ENCODE measurements at regions not wholly inside any gene's neighbourhood (a gene's known extent, or its start where the extent isn't known, plus 50 kb on each side); places are given as distances from the start of the nearest gene placed in this dataset.

DNA sequence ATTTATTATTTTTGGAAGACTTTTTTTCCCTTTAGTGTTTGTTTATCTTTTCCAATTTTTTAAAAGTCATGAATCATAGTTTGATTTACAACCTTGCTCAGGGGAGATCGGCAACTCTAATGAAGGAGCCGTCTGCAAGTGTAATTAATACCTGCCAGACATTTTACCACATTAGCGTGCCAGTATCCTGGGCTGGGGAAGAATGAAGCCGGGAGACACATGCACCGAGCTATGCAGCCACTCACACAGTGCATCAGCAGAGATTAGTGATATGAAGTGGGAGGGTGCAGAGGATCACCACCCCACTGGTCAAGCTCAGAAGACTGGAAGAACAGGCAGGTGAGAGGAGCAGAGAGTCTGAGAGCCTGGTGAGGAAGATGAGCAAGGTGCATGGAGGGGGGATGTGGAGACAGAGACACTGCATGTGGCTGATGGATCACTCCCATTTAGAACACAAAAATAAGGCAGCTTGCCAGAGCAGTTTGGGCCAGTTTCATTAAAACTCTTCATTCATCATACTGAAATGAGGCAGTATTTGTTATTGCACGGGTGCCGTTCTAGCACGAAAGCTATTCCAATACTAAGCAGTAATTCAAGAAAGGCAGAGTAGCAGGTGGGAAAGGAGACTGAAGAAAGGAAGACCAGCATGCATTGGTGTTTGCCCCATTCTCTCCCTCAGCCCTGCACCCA lies 821.6 kb downstream of the TUSC7 start:
- Histone ChIP-seq H3K27me3 (ENCODE audit: control insufficient read depth in 1 of 2, insufficient read depth in 2 of 2, low read length in 2 of 2) (no peaks in the 10 kb centered on the region), H3K9me3 (ENCODE audit: control insufficient read depth in 2 of 2, insufficient read depth in 1 of 2, low read depth in 1 of 2, low read length in 1 of 2) (no peaks in the 10 kb centered on the region), H3K27ac (ENCODE audit: low read depth in 2 of 2, low read length in 1 of 2) (no peak overlapping the region), H3K4me3 (ENCODE audit: low read depth in 1 of 2, low read length in 2 of 2) (no peak overlapping the region), H3K36me3 (ENCODE audit: control insufficient read depth in 2 of 2, insufficient read depth in 2 of 2, low read length in 1 of 2) (no peaks in the 10 kb centered on the region), H3K4me1 (ENCODE audit: control insufficient read depth in 2 of 2, insufficient read depth in 2 of 2, low read length in 1 of 2) (no peaks in the 10 kb centered on the region)
- WGBS, 2 donors = 30 to 39% methylated on average over 8 of the region's 8 CpGs

DNA sequence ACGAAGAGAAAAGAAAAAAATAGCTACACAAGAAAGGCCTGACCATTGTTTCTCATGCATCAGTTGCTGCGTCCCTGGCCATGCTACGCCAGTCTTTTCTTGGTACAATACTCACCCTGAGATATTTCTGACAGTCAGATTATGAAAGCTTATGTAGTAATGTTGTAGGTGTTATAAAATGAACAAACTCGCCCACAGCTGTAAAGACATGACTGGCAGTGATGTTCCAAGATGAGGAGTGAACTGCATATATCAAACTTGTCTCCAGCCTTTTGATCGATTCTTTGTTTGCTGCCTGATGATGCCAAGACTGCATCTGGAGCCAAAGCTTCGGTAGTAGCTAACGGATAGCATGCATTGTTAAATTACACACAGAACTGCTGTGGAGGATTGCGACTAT lies 822.7 kb downstream of the TUSC7 start:
- no peaks in the 10 kb centered on the region for H3K4me1 ChIP-seq (ENCODE audit: control insufficient read depth in 2 of 2, insufficient read depth in 2 of 2, low read length in 1 of 2)
- H3K4me3 ChIP-seq (ENCODE audit: low read depth in 1 of 2, low read length in 2 of 2) = no peak overlapping the region
- WGBS, 2 donors = 63 to 77% methylated on average over 8 of the region's 8 CpGs
- no peak overlapping the region for H3K27ac ChIP-seq (ENCODE audit: low read depth in 2 of 2, low read length in 1 of 2)
- no peaks in the 10 kb centered on the region for H3K27me3 ChIP-seq (ENCODE audit: control insufficient read depth in 1 of 2, insufficient read depth in 2 of 2, low read length in 2 of 2)
- no peaks in the 10 kb centered on the region for H3K36me3 ChIP-seq (ENCODE audit: control insufficient read depth in 2 of 2, insufficient read depth in 2 of 2, low read length in 1 of 2)
- H3K9me3 ChIP-seq (ENCODE audit: control insufficient read depth in 2 of 2, insufficient read depth in 1 of 2, low read depth in 1 of 2, low read length in 1 of 2) = no peaks in the 10 kb centered on the region

GRCh38 chr3:117534138-117534537 lies 824.6 kb downstream of the TUSC7 start:
- H3K9me3 ChIP-seq (ENCODE audit: control insufficient read depth in 2 of 2, insufficient read depth in 1 of 2, low read depth in 1 of 2, low read length in 1 of 2) = no peaks in the 10 kb centered on the region
- H3K27ac ChIP-seq (ENCODE audit: low read depth in 2 of 2, low read length in 1 of 2) = no peak overlapping the region
- H3K36me3 ChIP-seq (ENCODE audit: control insufficient read depth in 2 of 2, insufficient read depth in 2 of 2, low read length in 1 of 2) = no peaks in the 10 kb centered on the region
- H3K4me1 ChIP-seq (ENCODE audit: control insufficient read depth in 2 of 2, insufficient read depth in 2 of 2, low read length in 1 of 2) = no peaks in the 10 kb centered on the region
- no peak overlapping the region for H3K4me3 ChIP-seq (ENCODE audit: low read depth in 1 of 2, low read length in 2 of 2)
- 86 to 87% methylated on average over 1 of the region's 1 CpG for WGBS, 2 donors
- no peaks in the 10 kb centered on the region for H3K27me3 ChIP-seq (ENCODE audit: control insufficient read depth in 1 of 2, insufficient read depth in 2 of 2, low read length in 2 of 2)

DNA sequence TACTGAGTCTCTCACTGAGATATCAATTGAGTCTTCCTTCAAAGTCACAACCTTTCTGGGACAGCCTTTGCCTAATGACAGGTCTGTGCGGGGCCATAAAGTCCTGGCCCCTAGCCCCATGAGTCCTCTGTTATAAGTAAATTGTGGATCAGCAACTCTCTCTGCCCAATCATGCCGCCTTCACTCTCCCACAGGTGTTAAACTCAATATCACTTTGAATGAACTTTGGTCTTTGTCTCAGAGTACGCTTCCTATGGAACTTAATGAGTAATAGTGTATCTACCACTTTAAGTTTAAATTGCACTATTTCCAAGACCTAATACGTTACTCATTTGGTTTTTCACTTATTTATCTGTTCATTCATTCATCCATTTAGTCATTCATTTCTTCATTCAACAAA lies 826.4 kb downstream of the TUSC7 start:
- no peaks in the 10 kb centered on the region for H3K9me3 ChIP-seq (ENCODE audit: control insufficient read depth in 2 of 2, insufficient read depth in 1 of 2, low read depth in 1 of 2, low read length in 1 of 2)
- H3K4me1 ChIP-seq (ENCODE audit: control insufficient read depth in 2 of 2, insufficient read depth in 2 of 2, low read length in 1 of 2) = no peaks in the 10 kb centered on the region
- H3K36me3 ChIP-seq (ENCODE audit: control insufficient read depth in 2 of 2, insufficient read depth in 2 of 2, low read length in 1 of 2) = no peaks in the 10 kb centered on the region
- no peaks in the 10 kb centered on the region for H3K27me3 ChIP-seq (ENCODE audit: control insufficient read depth in 1 of 2, insufficient read depth in 2 of 2, low read length in 2 of 2)
- no peak overlapping the region for H3K4me3 ChIP-seq (ENCODE audit: low read depth in 1 of 2, low read length in 2 of 2)
- 85 to 86% methylated on average over 4 of the region's 4 CpGs for WGBS, 2 donors
- no peak overlapping the region for H3K27ac ChIP-seq (ENCODE audit: low read depth in 2 of 2, low read length in 1 of 2)

- no peaks in the 10 kb centered on the region for H3K9me3 ChIP-seq (ENCODE audit: control insufficient read depth in 2 of 2, insufficient read depth in 1 of 2, low read depth in 1 of 2, low read length in 1 of 2)
- no peaks in the 10 kb centered on the region for H3K27me3 ChIP-seq (ENCODE audit: control insufficient read depth in 1 of 2, insufficient read depth in 2 of 2, low read length in 2 of 2)
- WGBS, 2 donors = 61 to 83% methylated on average over 1 of the region's 1 CpG
- no peaks in the 10 kb centered on the region for H3K4me1 ChIP-seq (ENCODE audit: control insufficient read depth in 2 of 2, insufficient read depth in 2 of 2, low read length in 1 of 2)
- H3K4me3 ChIP-seq (ENCODE audit: low read depth in 1 of 2, low read length in 2 of 2) = no peak overlapping the region
- no peaks in the 10 kb centered on the region for H3K36me3 ChIP-seq (ENCODE audit: control insufficient read depth in 2 of 2, insufficient read depth in 2 of 2, low read length in 1 of 2)
- H3K27ac ChIP-seq (ENCODE audit: low read depth in 2 of 2, low read length in 1 of 2) = no peak overlapping the region
Measured at GRCh38 chr3:117537949-117538348, 828.4 kb downstream of the TUSC7 start.

- H3K27me3 ChIP-seq (ENCODE audit: control insufficient read depth in 1 of 2, insufficient read depth in 2 of 2, low read length in 2 of 2) = no peaks in the 10 kb centered on the region
- no peak overlapping the region for H3K27ac ChIP-seq (ENCODE audit: low read depth in 2 of 2, low read length in 1 of 2)
- no peaks in the 10 kb centered on the region for H3K9me3 ChIP-seq (ENCODE audit: control insufficient read depth in 2 of 2, insufficient read depth in 1 of 2, low read depth in 1 of 2, low read length in 1 of 2)
- H3K4me3 ChIP-seq (ENCODE audit: low read depth in 1 of 2, low read length in 2 of 2) = no peak overlapping the region
- WGBS, 2 donors = 75 to 77% methylated on average over 1 of the region's 1 CpG
- no peaks in the 10 kb centered on the region for H3K4me1 ChIP-seq (ENCODE audit: control insufficient read depth in 2 of 2, insufficient read depth in 2 of 2, low read length in 1 of 2)
- no peaks in the 10 kb centered on the region for H3K36me3 ChIP-seq (ENCODE audit: control insufficient read depth in 2 of 2, insufficient read depth in 2 of 2, low read length in 1 of 2)
Measured at GRCh38 chr3:117539729-117540128, 830.1 kb downstream of the TUSC7 start.

- Histone ChIP-seq H3K36me3 (ENCODE audit: control insufficient read depth in 2 of 2, insufficient read depth in 2 of 2, low read length in 1 of 2) (no peaks in the 10 kb centered on the region), H3K27me3 (ENCODE audit: control insufficient read depth in 1 of 2, insufficient read depth in 2 of 2, low read length in 2 of 2) (no peaks in the 10 kb centered on the region), H3K4me3 (ENCODE audit: low read depth in 1 of 2, low read length in 2 of 2) (no peak overlapping the region), H3K9me3 (ENCODE audit: control insufficient read depth in 2 of 2, insufficient read depth in 1 of 2, low read depth in 1 of 2, low read length in 1 of 2) (no peaks in the 10 kb centered on the region), H3K4me1 (ENCODE audit: control insufficient read depth in 2 of 2, insufficient read depth in 2 of 2, low read length in 1 of 2) (no peaks in the 10 kb centered on the region), H3K27ac (ENCODE audit: low read depth in 2 of 2, low read length in 1 of 2) (no peak overlapping the region)
- WGBS, 2 donors = 86 to 92% methylated on average over 1 of the region's 1 CpG
Measured at GRCh38 chr3:117540597-117540996, 831.0 kb downstream of the TUSC7 start.

- no peaks in the 10 kb centered on the region for H3K27me3 ChIP-seq (ENCODE audit: control insufficient read depth in 1 of 2, insufficient read depth in 2 of 2, low read length in 2 of 2)
- H3K4me1 ChIP-seq (ENCODE audit: control insufficient read depth in 2 of 2, insufficient read depth in 2 of 2, low read length in 1 of 2) = no peaks in the 10 kb centered on the region
- 77 to 79% methylated on average over 3 of the region's 3 CpGs for WGBS, 2 donors
- no peak overlapping the region for H3K27ac ChIP-seq (ENCODE audit: low read depth in 2 of 2, low read length in 1 of 2)
- H3K36me3 ChIP-seq (ENCODE audit: control insufficient read depth in 2 of 2, insufficient read depth in 2 of 2, low read length in 1 of 2) = no peaks in the 10 kb centered on the region
- no peak overlapping the region for H3K4me3 ChIP-seq (ENCODE audit: low read depth in 1 of 2, low read length in 2 of 2)
- no peaks in the 10 kb centered on the region for H3K9me3 ChIP-seq (ENCODE audit: control insufficient read depth in 2 of 2, insufficient read depth in 1 of 2, low read depth in 1 of 2, low read length in 1 of 2)
Measured at GRCh38 chr3:117541721-117542120, 832.1 kb downstream of the TUSC7 start.

DNA sequence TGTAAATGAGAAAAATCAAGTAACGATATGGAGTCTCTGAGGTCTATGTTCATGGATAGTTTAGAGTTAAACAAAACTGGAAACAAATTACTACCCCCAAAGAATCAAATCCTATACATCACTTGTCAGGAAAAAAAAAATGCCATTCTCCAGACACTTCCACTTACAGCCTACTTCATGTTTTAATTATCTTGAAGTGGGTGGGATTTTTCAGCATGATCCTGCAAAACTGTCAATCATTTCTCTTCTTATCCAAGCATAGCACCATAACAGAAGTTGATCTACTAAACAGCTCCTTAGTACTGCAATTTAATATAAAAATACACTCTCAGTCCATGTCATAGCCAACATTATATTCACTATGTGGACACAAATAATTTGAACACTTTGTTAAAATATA lies 833.9 kb downstream of the TUSC7 start:
- H3K36me3 ChIP-seq (ENCODE audit: control insufficient read depth in 2 of 2, insufficient read depth in 2 of 2, low read length in 1 of 2) = no peaks in the 10 kb centered on the region
- no peak overlapping the region for H3K27ac ChIP-seq (ENCODE audit: low read depth in 2 of 2, low read length in 1 of 2)
- H3K27me3 ChIP-seq (ENCODE audit: control insufficient read depth in 1 of 2, insufficient read depth in 2 of 2, low read length in 2 of 2) = no peaks in the 10 kb centered on the region
- H3K9me3 ChIP-seq (ENCODE audit: control insufficient read depth in 2 of 2, insufficient read depth in 1 of 2, low read depth in 1 of 2, low read length in 1 of 2) = no peaks in the 10 kb centered on the region
- WGBS, 2 donors = 86 to 92% methylated on average over 1 of the region's 1 CpG
- no peak overlapping the region for H3K4me3 ChIP-seq (ENCODE audit: low read depth in 1 of 2, low read length in 2 of 2)
- H3K4me1 ChIP-seq (ENCODE audit: control insufficient read depth in 2 of 2, insufficient read depth in 2 of 2, low read length in 1 of 2) = no peaks in the 10 kb centered on the region

GRCh38 chr3:117545484-117545883 lies 835.9 kb downstream of the TUSC7 start:
- no peaks in the 10 kb centered on the region for H3K36me3 ChIP-seq (ENCODE audit: control insufficient read depth in 2 of 2, insufficient read depth in 2 of 2, low read length in 1 of 2)

More at GRCh38 chr3:117545484-117545883, 835.9 kb downstream of the TUSC7 start:
- H3K27me3 ChIP-seq (ENCODE audit: control insufficient read depth in 1 of 2, insufficient read depth in 2 of 2, low read length in 2 of 2) = no peaks in the 10 kb centered on the region
- 77 to 79% methylated on average over 4 of the region's 4 CpGs for WGBS, 2 donors
- H3K4me3 ChIP-seq (ENCODE audit: low read depth in 1 of 2, low read length in 2 of 2) = no peak overlapping the region
- H3K27ac ChIP-seq (ENCODE audit: low read depth in 2 of 2, low read length in 1 of 2) = no peak overlapping the region
- H3K4me1 ChIP-seq (ENCODE audit: control insufficient read depth in 2 of 2, insufficient read depth in 2 of 2, low read length in 1 of 2) = no peaks in the 10 kb centered on the region
- no peaks in the 10 kb centered on the region for H3K9me3 ChIP-seq (ENCODE audit: control insufficient read depth in 2 of 2, insufficient read depth in 1 of 2, low read depth in 1 of 2, low read length in 1 of 2)

All from esophagus (tissue), 2 donors.